GM19239 (cell line): ENCODE measurements at regions not wholly inside any gene's neighbourhood (a gene's known extent, or its start where the extent isn't known, plus 50 kb on each side); places are given as distances from the start of the nearest gene placed in this dataset.
"Not testable (repeated sequence)": the region's sequence is repeated elsewhere in the genome, so short reads cannot be mapped to it uniquely, and the experiment has no call there.

ENCODE experiments used
- DNase-seq: peaks from one replicate; pipeline ENCODE4 v3.0.0; 2011; ENCODE audit warnings: low spot score; ENCODE audit not compliant: insufficient read length
- FAIRE-seq: peaks from 2 replicates; lab custom pipeline; 2011; peaks lifted over from hg19 to GRCh38; lab: Jason Lieb, UNC

- not testable (repeated sequence) for FAIRE-seq, DNase-seq
Observed at GRCh38 chr10:22467393-22467792, 122.1 kb downstream of the SPAG6 start.

- DNase-seq (no peak), FAIRE-seq (no peak)
Observed at GRCh38 chr10:22468570-22469320, 123.4 kb downstream of the SPAG6 start.

GRCh38 chr10:22473044-22473443 lies 127.7 kb downstream of the SPAG6 start:
- no peak for DNase-seq
- FAIRE-seq, result no peak

GRCh38 chr10:22473459-22473858 lies 128.2 kb downstream of the SPAG6 start:
- DNase-seq, result no peak
- FAIRE-seq, result no peak

GRCh38 chr10:22475651-22476600 lies 130.6 kb downstream of the SPAG6 start:
- peak; percentile 64 for FAIRE-seq

GRCh38 chr10:22476601-22477321 lies 131.5 kb downstream of the SPAG6 start:
- no peak for FAIRE-seq
- DNase-seq, result no peak

More at GRCh38 chr10:22475651-22476600, 130.6 kb downstream of the SPAG6 start:
- no peak for DNase-seq

- no peak for DNase-seq
- no peak for FAIRE-seq
Observed at GRCh38 chr10:22477334-22478287, 132.3 kb downstream of the SPAG6 start.

- DNase-seq (no peak), FAIRE-seq (no peak)
Observed at GRCh38 chr10:22478555-22479334, 133.4 kb downstream of the SPAG6 start.

- FAIRE-seq (no peak), DNase-seq (no peak)
Observed at GRCh38 chr10:22479419-22479818, 134.1 kb downstream of the SPAG6 start.

GRCh38 chr10:22481106-22481505 lies 135.8 kb downstream of the SPAG6 start:
- no peak for FAIRE-seq
- no peak for DNase-seq

- FAIRE-seq (no peak), DNase-seq (no peak)
Observed at GRCh38 chr10:22481687-22482539, 136.6 kb downstream of the SPAG6 start.

- DNase-seq (no peak), FAIRE-seq (no peak)
Observed at GRCh38 chr10:22483132-22483531, 137.8 kb downstream of the SPAG6 start.
